CD4-positive, alpha-beta T cell treated with Interferon gamma for 1 hour (primary cell): ENCODE measurements at regions not wholly inside any gene's neighbourhood (a gene's known extent, or its start where the extent isn't known, plus 50 kb on each side); places are given as distances from the start of the nearest gene placed in this dataset.
"Not testable (repeated sequence)": the region's sequence is repeated elsewhere in the genome, so short reads cannot be mapped to it uniquely, and the experiment has no call there.

Experiments
- DNase-seq: peaks from one replicate; pipeline ENCODE4 v3.0.0-alpha.2; 2020

GRCh38 chr22:47323518-47323917 is 561.1 kb downstream of the TBC1D22A start:
- no peak for DNase-seq

- DNase-seq: no peak
Observed at GRCh38 chr22:47322854-47323253, 560.4 kb downstream of the TBC1D22A start.

GRCh38 chr22:47320560-47320959 is 558.1 kb downstream of the TBC1D22A start:
- DNase-seq: no peak

GRCh38 chr22:47318041-47318737 is 555.7 kb downstream of the TBC1D22A start:
- DNase-seq: no peak

- no peak for DNase-seq
Observed at GRCh38 chr22:47315862-47316419, 553.5 kb downstream of the TBC1D22A start.

GRCh38 chr22:47310601-47311000 is 548.2 kb downstream of the TBC1D22A start:
- no peak for DNase-seq

- DNase-seq: no peak
Observed at GRCh38 chr22:47309946-47310345, 547.5 kb downstream of the TBC1D22A start.

- DNase-seq: no peak
Observed at GRCh38 chr22:47309476-47309875, 547.0 kb downstream of the TBC1D22A start.

- no peak for DNase-seq
Observed at GRCh38 chr22:47308886-47309285, 546.4 kb downstream of the TBC1D22A start.

GRCh38 chr22:47307822-47308221 is 545.4 kb downstream of the TBC1D22A start:
- no peak for DNase-seq

- DNase-seq: no peak
Observed at GRCh38 chr22:47307326-47307725, 544.9 kb downstream of the TBC1D22A start.

- DNase-seq: no peak
Observed at GRCh38 chr22:47304854-47305253, 542.4 kb downstream of the TBC1D22A start.

GRCh38 chr22:47304191-47304831 is 541.9 kb downstream of the TBC1D22A start:
- DNase-seq: no peak

- no peak for DNase-seq
Observed at GRCh38 chr22:47303161-47303890, 540.9 kb downstream of the TBC1D22A start.

- DNase-seq: not testable (repeated sequence)
Observed at GRCh38 chr22:47302587-47302986, 540.1 kb downstream of the TBC1D22A start.

- no peak for DNase-seq
Observed at GRCh38 chr22:47301820-47302475, 539.5 kb downstream of the TBC1D22A start.

GRCh38 chr22:47300698-47301405 is 538.4 kb downstream of the TBC1D22A start:
- no peak for DNase-seq

GRCh38 chr22:47299863-47300697 is 537.6 kb downstream of the TBC1D22A start:
- no peak for DNase-seq

- DNase-seq: no peak
Observed at GRCh38 chr22:47299211-47299862, 536.9 kb downstream of the TBC1D22A start.

- DNase-seq: no peak
Observed at GRCh38 chr22:47298017-47298785, 535.8 kb downstream of the TBC1D22A start.
